ENCODE measurements at regions not wholly inside any gene's neighbourhood (a gene's known extent, or its start where the extent isn't known, plus 50 kb on each side); places are given as distances from the start of the nearest gene placed in this dataset.

DNA sequence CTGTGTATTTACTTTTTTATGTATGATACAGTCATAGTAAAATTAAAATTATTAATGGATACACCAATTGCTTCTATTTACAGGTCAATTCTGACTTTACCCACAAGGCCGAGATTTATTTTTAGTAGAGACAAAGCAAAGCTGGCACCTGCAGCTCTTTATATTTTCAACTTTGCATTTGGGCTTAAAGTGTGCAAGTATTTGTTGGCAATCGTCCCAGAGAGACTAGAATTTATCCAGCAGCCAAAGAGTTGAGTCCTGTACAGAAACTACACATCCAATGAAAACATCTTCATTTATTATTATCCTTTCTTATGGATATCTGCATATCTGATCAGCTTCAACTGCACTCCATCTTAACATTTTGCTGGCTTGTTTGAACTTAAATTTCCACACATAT, 485.6 kb downstream of the SOX11 start:
- TF ChIP-seq, protein P1, sequence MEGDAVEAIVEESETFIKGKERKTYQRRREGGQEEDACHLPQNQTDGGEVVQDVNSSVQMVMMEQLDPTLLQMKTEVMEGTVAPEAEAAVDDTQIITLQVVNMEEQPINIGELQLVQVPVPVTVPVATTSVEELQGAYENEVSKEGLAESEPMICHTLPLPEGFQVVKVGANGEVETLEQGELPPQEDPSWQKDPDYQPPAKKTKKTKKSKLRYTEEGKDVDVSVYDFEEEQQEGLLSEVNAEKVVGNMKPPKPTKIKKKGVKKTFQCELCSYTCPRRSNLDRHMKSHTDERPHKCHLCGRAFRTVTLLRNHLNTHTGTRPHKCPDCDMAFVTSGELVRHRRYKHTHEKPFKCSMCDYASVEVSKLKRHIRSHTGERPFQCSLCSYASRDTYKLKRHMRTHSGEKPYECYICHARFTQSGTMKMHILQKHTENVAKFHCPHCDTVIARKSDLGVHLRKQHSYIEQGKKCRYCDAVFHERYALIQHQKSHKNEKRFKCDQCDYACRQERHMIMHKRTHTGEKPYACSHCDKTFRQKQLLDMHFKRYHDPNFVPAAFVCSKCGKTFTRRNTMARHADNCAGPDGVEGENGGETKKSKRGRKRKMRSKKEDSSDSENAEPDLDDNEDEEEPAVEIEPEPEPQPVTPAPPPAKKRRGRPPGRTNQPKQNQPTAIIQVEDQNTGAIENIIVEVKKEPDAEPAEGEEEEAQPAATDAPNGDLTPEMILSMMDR (IDR thresholded peaks at IDR 0.05; ENCODE audit: low read depth, low read length): no peak
- TF ChIP-seq POLR2A (IDR thresholded peaks at IDR 0.05; ENCODE audit: extremely low read depth, insufficient read length) (no peak), MYC (IDR thresholded peaks at IDR 0.05; ENCODE audit: low read depth, low read length) (no peak)
- TF ChIP-seq, protein P2, sequence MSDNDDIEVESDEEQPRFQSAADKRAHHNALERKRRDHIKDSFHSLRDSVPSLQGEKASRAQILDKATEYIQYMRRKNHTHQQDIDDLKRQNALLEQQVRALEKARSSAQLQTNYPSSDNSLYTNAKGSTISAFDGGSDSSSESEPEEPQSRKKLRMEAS (IDR thresholded peaks at IDR 0.05; ENCODE audit: low read depth, low read length): no peak
